Astrocyte of the cerebellum (primary cell): ENCODE measurements at regions not wholly inside any gene's neighbourhood (a gene's known extent, or its start where the extent isn't known, plus 50 kb on each side); places are given as distances from the start of the nearest gene placed in this dataset.

Experiments used
- DNase-seq: peaks from one replicate; pipeline ENCODE4 v3.0.0-alpha.2; 2011; ENCODE audit warnings: low read depth
- H3K4me3 ChIP-seq: 2 replicates; pipeline ENCODE4 v1.5.1; 2011; ENCODE audit warnings: mild to moderate bottlenecking, low read depth, low read length, moderate library complexity
- CTCF ChIP-seq: IDR thresholded peaks from 2 replicates; pipeline ENCODE4 v1.5.1; 2012; ENCODE audit warnings: low read length, low read depth, moderate library complexity, mild to moderate bottlenecking; ENCODE audit errors: missing control alignments
- in situ Hi-C: cut with HindIII; loops from 2 replicates; pipeline ENCODE4 v1.10.0; 2017; ENCODE audit warnings: low sequenced_read_pairs

GRCh38 chr3:22952860-22953259, 250.3 kb upstream of the UBE2E2 start:
- H3K4me3 ChIP-seq: no peak overlapping the region
- in situ Hi-C loops: no loop called here
- no peak for TF ChIP-seq CTCF
- no peak for DNase-seq

- in situ Hi-C loops: no loop called here
- no peak for DNase-seq
- TF ChIP-seq CTCF: no peak
- no peak overlapping the region for H3K4me3 ChIP-seq
These were observed 243.5 kb upstream of the UBE2E2 start for GRCh38 chr3:22959593-22959992.

GRCh38 chr3:22960105-22960984, 242.8 kb upstream of the UBE2E2 start:
- peak; percentile 80 for TF ChIP-seq CTCF
- peak; percentile 23 for DNase-seq
- in situ Hi-C loops: no loop called here
- no peak overlapping the region for H3K4me3 ChIP-seq

GRCh38 chr3:22962244-22962643, 240.9 kb upstream of the UBE2E2 start:
- TF ChIP-seq CTCF: no peak
- no peak overlapping the region for H3K4me3 ChIP-seq
- DNase-seq: no peak

GRCh38 chr3:22966349-22966748, 236.8 kb upstream of the UBE2E2 start:
- no peak for TF ChIP-seq CTCF
- in situ Hi-C loops: no loop called here

More at GRCh38 chr3:22962244-22962643, 240.9 kb upstream of the UBE2E2 start:
- in situ Hi-C loops: no loop called here

GRCh38 chr3:22969276-22969675, 233.9 kb upstream of the UBE2E2 start:
- in situ Hi-C loops: no loop called here
- no peak overlapping the region for H3K4me3 ChIP-seq
- no peak for DNase-seq
- TF ChIP-seq CTCF: no peak

More at GRCh38 chr3:22966349-22966748, 236.8 kb upstream of the UBE2E2 start:
- DNase-seq: no peak
- H3K4me3 ChIP-seq: no peak overlapping the region
